ENCODE measurements at regions not wholly inside any gene's neighbourhood (a gene's known extent, or its start where the extent isn't known, plus 50 kb on each side); places are given as distances from the start of the nearest gene placed in this dataset.

DNA sequence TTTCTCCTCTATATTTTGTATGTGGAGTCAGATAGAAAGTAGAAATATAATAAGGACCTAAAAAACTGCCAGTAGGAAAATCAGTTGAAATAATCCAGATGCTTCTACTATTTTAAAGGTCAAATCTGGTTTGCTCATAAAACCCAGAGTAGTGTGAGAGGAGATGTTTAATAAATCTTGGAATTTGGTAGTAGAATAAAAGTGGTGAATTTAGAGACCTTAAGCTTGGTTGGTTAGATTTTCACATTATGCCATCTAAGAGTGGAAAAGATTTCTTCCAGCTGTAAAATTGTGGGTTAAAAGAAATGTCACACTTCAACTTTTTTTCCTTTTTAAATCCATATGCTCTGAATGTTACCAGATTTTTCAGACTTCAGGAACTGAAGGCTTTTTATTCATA, 266.4 kb upstream of the GOLIM4 start:
- no peaks in the 10 kb centered on the region for H3K27me3 ChIP-seq (ENCODE audit: low read depth)
- no peak overlapping the region for H3K4me3 ChIP-seq
- no peak overlapping the region for H3K27ac ChIP-seq (replicated peaks)
- H3K9me3 ChIP-seq (replicated peaks), result no peaks in the 10 kb centered on the region
- H3K4me1 ChIP-seq, result peaks cover 5% of the 10 kb centered on the region
- intact Hi-C loops (cut with micrococcal nuclease), result no loop called here
- TF ChIP-seq, protein P1, sequence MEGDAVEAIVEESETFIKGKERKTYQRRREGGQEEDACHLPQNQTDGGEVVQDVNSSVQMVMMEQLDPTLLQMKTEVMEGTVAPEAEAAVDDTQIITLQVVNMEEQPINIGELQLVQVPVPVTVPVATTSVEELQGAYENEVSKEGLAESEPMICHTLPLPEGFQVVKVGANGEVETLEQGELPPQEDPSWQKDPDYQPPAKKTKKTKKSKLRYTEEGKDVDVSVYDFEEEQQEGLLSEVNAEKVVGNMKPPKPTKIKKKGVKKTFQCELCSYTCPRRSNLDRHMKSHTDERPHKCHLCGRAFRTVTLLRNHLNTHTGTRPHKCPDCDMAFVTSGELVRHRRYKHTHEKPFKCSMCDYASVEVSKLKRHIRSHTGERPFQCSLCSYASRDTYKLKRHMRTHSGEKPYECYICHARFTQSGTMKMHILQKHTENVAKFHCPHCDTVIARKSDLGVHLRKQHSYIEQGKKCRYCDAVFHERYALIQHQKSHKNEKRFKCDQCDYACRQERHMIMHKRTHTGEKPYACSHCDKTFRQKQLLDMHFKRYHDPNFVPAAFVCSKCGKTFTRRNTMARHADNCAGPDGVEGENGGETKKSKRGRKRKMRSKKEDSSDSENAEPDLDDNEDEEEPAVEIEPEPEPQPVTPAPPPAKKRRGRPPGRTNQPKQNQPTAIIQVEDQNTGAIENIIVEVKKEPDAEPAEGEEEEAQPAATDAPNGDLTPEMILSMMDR (IDR thresholded peaks at IDR 0.05; ENCODE audit: borderline replicate concordance), result no peak
- no peaks in the 10 kb centered on the region for H3K36me3 ChIP-seq
- DNase-seq, result no peak

DNA sequence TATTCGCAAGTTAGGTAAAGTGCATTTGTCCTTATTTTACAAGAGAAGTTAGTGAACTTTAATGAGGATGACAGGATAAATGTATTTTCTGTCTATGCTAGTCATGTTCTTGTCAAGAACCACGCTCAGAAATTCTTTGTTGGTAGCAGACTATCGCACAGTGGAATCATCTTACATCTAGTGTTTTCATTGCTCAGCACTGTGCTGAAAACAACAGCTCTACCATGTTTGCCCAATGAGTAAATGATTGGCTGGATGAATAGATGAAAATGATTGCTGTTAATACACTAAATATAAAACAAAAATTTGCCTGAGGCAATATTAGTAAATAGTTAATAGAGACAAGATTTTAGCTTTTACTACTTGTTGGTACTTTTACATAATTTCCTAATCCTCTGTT, 265.3 kb upstream of the GOLIM4 start:
- TF ChIP-seq, protein P1 (IDR thresholded peaks at IDR 0.05; ENCODE audit: borderline replicate concordance), result no peak
- Histone ChIP-seq H3K27me3 (ENCODE audit: low read depth) (no peaks in the 10 kb centered on the region), H3K4me3 (no peak overlapping the region), H3K9me3 (replicated peaks) (no peaks in the 10 kb centered on the region), H3K4me1 (peaks cover 5% of the 10 kb centered on the region), H3K27ac (replicated peaks) (no peak overlapping the region), H3K36me3 (no peaks in the 10 kb centered on the region)
- intact Hi-C loops (cut with micrococcal nuclease), result no loop called here
- no peak for DNase-seq

DNA sequence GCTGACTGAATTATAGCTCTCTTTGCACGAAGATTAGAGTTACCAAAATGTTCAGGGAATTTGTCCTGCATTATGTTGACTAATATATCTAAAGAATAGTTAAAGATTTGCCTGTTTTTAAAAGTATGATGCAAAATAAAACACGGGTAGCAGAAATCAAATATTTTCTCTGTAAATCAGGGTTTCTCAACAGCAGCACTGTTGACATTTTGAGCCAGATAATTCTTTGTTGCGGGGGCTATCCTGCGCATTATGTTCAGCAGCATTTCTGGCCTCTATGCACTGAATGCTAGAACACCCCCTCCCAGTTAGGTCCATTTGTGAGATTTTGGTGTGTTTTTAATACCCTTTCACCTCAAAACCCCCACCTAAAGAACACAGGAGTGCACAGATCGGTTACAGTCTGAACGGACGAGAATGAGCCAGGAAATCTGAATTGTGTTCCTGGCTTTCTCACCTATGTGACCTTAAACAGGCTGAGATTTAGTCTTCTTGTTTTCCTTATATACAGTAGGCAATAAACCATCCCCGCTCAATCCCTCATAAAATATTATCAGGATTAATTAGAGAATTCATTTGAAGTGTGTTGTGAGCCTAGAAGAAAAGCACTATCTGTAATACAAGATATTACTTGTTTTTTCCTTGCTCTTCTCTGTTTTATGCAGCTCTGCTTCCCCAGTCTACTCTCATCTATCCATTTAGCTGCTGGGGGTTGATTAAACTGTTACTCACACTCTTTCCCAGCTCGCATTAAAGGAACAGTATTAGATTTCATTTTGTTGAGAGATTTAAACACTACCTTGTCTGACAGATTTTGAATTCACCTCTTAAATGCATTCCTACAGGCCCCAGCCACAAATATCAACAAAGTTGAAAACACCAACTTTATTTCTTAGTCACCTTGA, 247.5 kb upstream of the GOLIM4 start:
- intact Hi-C loops (cut with micrococcal nuclease), result no loop called here
- Histone ChIP-seq H3K4me1 (peaks cover 31% of the 10 kb centered on the region), H3K4me3 (no peak overlapping the region), H3K27ac (replicated peaks) (no peak overlapping the region), H3K9me3 (replicated peaks) (no peaks in the 10 kb centered on the region), H3K36me3 (no peaks in the 10 kb centered on the region), H3K27me3 (ENCODE audit: low read depth) (no peaks in the 10 kb centered on the region)
- TF ChIP-seq, protein P1 (IDR thresholded peaks at IDR 0.05; ENCODE audit: borderline replicate concordance), result no peak
- DNase-seq, result no peak

- no peak for DNase-seq
- intact Hi-C loops (cut with micrococcal nuclease), result no loop called here
- Histone ChIP-seq H3K27ac (replicated peaks) (no peak overlapping the region), H3K4me1 (peaks cover 31% of the 10 kb centered on the region), H3K4me3 (no peak overlapping the region), H3K27me3 (ENCODE audit: low read depth) (no peaks in the 10 kb centered on the region), H3K9me3 (replicated peaks) (no peaks in the 10 kb centered on the region), H3K36me3 (no peaks in the 10 kb centered on the region)
- TF ChIP-seq, protein P1 (IDR thresholded peaks at IDR 0.05; ENCODE audit: borderline replicate concordance), result no peak
Observed at GRCh38 chr3:168341956-168342936, 246.5 kb upstream of the GOLIM4 start.

DNA sequence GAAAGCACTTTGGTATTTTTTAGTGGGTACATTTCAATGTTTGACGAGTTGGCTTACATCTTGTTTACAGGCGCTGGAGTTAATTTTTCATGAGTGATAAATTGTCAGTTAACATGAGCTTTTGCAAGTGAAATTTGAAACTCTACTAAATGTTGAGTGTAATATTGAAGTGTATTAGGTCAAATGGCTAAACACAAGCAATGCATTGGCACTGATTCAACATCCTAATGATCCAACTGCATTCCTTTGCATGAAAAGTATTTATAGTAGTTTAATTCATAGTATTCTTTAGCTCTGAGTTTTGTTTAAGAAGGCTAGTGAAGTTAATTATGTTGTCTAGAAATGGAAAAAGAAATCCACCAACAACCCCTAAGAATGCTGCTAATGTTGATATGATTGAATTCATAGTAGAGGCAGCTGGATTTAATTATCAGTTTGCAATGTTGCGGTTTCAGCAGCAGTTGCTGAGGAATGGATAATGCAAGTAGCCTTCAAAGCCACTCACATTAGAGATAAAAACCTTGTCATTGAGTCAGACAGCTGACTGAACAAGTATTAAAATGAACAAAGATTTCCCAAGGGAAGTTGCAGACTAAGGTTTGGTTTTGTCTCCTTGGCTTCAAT, 245.6 kb upstream of the GOLIM4 start:
- Histone ChIP-seq H3K4me1 (peaks cover 31% of the 10 kb centered on the region), H3K4me3 (no peak overlapping the region)

More for the DNA sequence above, 245.6 kb upstream of the GOLIM4 start:
- no peak for DNase-seq
- H3K27ac ChIP-seq (replicated peaks), result no peak overlapping the region
- H3K27me3 ChIP-seq (ENCODE audit: low read depth), result no peaks in the 10 kb centered on the region
- H3K36me3 ChIP-seq, result no peaks in the 10 kb centered on the region
- intact Hi-C loops (cut with micrococcal nuclease), result no loop called here
- TF ChIP-seq, protein P1 (IDR thresholded peaks at IDR 0.05; ENCODE audit: borderline replicate concordance), result no peak
- no peaks in the 10 kb centered on the region for H3K9me3 ChIP-seq (replicated peaks)
